HG02678 (cell line): ENCODE measurements at regions not wholly inside any gene's neighbourhood (a gene's known extent, or its start where the extent isn't known, plus 50 kb on each side); places are given as distances from the start of the nearest gene placed in this dataset.
"Not testable (repeated sequence)": the region's sequence is repeated elsewhere in the genome, so short reads cannot be mapped to it uniquely, and the experiment has no call there.

Source experiments
- ATAC-seq: cut with Tn5 transposase; IDR thresholded peaks from one replicate; pipeline ENCODE4 v1.9.1; 2021; ENCODE audit warnings: mild to moderate bottlenecking, moderate library complexity; ENCODE audit not compliant: unreplicated experiment

GRCh38 chr7:115227473-115228235, 305.8 kb downstream of the MDFIC start:
- no peak for ATAC-seq

DNA sequence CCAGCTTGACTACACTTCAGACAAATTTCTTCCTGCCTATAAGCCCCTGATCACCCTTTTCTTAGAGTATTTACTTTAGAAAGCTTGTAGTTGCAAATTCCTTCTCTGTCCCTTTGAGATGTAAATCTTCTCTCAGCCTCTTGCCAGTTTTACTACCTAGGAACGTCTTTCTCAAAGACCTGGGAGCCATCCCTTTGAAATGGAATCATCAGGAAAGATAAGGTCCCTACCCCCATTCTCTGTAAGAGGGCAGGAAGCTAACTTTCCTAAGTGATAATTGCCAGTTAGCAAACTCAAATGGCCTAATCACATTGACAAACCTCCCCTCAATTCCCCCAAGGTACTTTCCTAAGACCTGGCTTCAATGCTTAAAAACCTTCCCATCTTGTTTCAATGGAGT, 304.5 kb downstream of the MDFIC start:
- ATAC-seq: no peak

GRCh38 chr7:115224922-115225321, 303.0 kb downstream of the MDFIC start:
- no peak for ATAC-seq

- no peak for ATAC-seq
Measured at GRCh38 chr7:115223959-115224358, 302.1 kb downstream of the MDFIC start.

DNA sequence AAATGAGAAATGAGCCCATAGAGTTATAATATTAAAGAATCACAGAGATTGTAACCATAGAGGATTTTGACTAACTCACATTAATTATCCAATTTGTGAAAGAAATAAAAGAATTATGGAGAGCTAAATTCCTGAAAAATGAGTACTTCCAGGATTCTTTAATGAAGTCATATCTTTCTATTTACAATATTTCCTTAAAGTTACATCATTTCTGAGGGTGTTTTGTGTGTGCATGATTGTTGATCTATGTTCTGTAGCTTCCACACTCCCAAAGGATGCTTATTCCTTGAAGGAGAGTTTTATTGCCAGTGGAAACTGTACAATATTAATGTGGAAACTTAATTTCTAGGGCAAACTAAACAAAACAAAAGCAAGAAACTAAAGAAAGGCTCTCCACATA, 299.6 kb downstream of the MDFIC start:
- ATAC-seq: no peak

DNA sequence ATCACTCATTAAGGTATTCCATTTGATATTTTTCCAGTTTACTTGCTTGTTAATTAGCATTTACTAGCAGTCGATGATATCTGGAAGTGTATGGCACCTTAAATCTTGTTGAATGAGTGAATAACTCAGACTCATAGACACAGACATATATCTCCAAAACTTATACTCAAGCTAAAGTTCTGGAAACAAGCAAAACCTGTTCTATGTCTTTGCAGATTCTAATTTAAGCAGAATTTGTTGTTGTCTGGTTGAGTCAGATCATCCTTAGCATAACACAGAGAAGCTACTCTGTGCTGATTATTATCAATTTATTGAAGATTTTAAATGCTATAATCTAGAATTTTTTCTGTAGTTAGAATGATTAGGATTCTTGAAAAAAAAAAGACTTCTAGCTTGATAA, 296.2 kb downstream of the MDFIC start:
- no peak for ATAC-seq

DNA sequence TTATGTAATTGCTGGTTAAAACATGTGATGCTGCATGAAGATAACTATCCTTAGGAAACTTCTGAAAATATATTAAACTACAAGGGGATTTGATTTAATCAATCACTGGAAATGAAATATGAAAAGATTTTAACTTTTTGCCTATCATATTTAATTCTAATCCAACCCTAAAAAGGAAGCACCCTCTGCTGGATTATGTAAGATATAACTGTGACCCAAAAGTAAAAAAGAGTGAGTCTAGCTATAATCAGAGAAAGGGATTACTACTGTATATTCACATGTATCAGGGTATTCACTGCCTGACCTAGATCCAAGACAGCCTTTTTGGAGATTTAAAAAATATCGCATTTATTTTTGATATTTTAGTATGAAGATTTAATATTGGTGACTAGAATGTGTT, 295.5 kb downstream of the MDFIC start:
- ATAC-seq: no peak

DNA sequence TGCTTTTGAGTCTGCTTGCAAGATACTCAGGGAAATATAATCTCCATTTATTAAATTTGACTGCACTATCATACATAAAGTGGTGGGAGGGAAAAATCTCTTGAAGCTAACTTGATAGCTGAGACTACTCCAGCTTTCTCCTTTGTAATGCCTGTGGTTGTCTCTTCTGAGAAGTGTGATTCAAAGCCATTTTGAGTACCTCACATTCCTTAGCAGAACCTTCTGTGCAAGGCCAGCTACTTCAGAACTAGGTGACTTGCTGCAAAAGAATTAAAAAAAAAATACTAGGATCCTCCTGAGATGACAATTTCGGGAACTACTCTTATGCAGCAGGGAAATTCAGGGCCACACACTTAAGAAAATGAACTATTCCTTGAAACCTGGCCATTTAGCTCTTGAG, 294.8 kb downstream of the MDFIC start:
- no peak for ATAC-seq

DNA sequence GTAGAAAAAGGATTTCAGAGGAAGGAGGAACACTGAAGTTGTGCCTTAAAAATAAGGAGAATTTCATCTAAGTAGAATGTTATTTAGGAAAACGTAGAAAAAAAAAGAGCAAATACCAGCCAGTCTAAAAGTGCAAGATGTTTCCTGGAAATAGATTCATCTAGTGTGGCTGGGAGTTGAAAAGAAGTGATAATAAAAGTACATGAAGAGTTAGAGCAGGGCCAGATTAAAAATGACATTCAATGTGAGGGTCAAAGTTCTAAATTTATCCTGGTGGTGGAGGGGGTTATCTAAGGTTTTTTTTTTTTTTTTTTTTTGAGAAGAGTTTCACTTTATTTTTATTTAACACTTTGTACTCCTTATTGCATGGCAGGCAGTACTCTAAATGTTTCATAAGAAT, 289.3 kb downstream of the MDFIC start:
- no peak for ATAC-seq

- ATAC-seq: no peak
Measured at GRCh38 chr7:115210552-115210951, 288.7 kb downstream of the MDFIC start.

GRCh38 chr7:115208710-115209560, 287.0 kb downstream of the MDFIC start:
- no peak for ATAC-seq

- not testable (repeated sequence) for ATAC-seq
Measured at GRCh38 chr7:115206374-115206773, 284.5 kb downstream of the MDFIC start.

GRCh38 chr7:115198143-115198542, 276.2 kb downstream of the MDFIC start:
- no peak for ATAC-seq

GRCh38 chr7:115195208-115195607, 273.3 kb downstream of the MDFIC start:
- ATAC-seq: no peak

DNA sequence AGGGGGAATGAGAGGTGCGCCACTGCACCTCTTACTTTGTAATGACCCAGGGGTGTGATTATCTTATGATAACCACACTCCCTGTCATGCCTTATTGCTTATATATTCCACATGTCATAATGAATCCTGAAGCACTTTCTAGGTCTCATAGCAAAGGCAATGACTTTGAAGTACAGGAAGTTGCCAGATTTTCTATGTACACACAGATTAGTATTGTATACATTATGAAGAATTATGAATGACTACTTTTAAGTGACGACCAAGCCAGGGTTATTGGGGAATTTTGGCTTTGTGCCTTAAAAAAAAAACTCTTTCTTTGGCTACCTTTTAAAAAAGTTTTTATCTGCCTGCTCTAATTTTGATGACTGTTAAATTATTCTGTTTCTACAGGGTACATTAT, 269.6 kb downstream of the MDFIC start:
- no peak for ATAC-seq

DNA sequence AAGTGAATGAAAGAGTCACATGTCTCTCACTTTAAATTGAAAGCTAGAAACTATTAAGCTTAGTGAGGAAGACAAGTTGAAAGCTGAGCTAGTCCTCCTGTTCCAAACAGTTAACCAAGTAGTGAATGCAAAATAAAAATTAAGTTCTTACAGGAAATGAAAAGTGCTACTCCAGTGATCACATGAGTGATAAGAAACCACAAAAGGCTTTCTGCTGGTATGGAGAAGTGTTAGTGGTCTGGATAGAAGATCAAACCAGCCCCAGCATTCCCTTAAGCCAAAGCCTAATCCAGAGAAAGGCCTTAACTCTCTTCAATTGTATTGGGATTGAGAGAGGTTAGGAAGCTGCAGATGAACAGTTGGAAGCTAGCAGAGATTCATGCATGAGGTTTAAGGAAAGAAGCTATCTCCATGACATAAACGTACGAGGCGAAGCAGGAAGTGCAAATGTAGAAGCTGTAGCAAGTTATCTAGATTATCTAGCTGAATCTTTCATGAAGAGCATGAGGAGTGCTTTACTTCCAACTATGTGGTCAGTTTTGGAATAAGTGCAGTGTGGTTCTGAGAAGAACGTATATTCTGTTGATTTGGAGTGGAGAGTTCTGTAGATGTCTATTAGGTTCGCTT, 261.6 kb downstream of the MDFIC start:
- ATAC-seq: no peak

DNA sequence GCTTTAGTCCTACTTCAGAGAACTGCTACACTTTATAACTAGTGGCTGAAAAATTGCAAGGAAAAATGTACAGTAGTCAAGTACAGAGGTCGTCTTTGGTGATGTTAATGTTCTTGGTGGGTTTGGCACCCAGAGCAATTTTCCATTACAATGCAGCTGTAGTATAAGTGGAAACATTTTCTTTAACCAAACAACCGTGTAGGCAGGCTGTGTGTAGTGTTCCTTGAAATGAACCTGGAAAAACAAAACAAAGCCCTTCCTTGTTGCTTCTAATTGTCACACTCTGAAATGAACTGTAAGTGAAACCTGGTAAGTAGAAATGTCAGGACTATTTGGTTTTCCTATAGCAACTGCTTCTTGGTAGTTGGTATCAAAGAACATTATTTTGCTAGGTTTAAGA, 256.9 kb downstream of the MDFIC start:
- ATAC-seq: no peak

GRCh38 chr7:115177823-115178222, 255.9 kb downstream of the MDFIC start:
- no peak for ATAC-seq

GRCh38 chr7:115177103-115177502, 255.2 kb downstream of the MDFIC start:
- no peak for ATAC-seq

DNA sequence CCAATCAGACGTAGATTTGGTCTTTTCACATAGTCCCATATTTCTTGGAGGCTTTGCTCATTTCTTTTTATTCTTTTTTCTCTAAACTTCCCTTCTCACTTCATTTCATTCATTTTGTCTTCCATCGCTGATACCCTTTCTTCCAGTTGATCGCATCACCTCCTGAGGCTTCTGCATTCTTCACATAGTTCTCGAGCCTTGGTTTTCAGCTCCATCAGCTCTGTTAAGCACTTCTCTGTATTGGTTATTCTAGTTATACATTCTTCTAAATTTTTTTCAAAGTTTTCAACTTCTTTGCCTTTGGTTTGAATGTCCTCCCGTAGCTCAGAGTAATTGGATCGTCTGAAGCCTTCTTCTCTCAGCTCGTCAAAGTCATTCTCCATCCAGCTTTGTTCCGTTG, 250.5 kb downstream of the MDFIC start:
- ATAC-seq: not testable (repeated sequence)

DNA sequence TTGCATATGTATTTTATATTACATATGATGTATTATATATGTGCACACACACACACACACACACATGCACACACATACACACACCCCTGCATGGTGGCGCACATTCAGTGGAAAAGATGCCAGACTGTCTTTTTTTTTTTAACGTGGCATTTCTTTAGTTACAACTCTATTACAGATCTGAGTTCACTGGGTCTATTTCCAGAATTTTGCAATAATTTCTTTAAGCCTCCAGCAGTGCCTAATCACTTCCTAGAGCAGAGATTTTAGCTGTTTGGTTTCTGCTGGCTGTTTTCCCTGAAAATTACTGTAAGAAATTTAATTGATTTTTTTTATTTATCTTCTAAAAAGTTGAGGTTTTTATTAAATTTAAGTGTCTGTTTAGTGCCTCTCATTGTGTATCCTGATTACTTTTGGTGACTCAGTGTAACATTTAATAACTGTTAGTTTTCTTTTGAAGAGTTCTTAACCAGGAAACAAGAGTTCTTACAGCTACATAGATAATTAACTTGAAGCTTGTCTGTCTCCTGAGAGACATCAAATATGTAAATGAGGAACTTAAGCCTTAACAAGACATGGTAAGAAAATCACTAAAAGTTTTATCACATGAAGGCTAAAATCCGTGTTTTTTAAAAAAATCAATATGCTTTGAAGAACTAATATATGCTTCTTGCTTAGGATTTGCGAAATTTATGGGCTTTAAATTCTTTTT, 232.0 kb downstream of the MDFIC start:
- no peak for ATAC-seq
